Activated effector memory CD4-positive, alpha-beta T cell treated with anti-CD3 and anti-CD28 coated beads, Interleukin-2, amount 50 U/mL, for 16 hours (primary cell): ENCODE measurements at regions not wholly inside any gene's neighbourhood (a gene's known extent, or its start where the extent isn't known, plus 50 kb on each side); places are given as distances from the start of the nearest gene placed in this dataset.

Experiments used
- DNase-seq: peaks from one replicate; pipeline ENCODE4 v3.0.0-alpha.2; 2020

DNA sequence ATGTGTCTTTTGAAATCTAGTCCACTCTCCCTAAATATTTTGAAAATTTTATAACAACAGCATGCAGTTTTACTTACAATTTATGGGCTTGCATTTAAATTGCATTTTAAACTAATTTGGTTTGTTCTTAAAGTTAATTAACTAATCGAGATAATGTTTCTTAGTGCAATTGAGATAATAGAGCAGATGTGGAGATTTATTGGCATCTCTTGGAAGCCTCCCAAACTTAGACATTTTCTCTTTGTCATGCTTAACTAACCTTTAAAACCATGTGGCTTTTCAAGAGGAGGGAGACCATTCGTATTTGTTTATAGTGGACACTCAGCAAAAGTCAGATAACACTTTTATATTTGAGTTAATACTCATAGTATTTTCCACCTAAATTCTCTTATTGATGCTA, 887.0 kb upstream of the CELF2 start:
- DNase-seq, result no peak

DNA sequence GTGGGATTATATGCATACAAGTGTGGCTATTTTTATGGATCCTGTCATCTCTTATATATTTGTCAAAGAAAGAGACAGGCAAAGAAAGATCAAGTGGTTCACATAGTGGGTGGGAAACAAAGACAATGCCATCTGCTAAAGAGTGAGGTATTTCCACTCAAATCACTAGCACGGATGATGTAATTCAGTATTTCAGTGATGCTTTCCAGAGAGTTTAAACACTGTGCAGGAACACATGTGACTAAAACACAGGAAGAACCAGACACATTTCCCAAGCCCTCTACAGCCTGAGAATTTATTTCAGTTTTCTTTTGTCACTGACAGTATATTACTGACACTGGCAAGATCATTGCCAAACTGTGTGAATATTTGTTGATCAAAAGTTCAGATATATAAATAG, 885.7 kb upstream of the CELF2 start:
- no peak for DNase-seq

- DNase-seq, result no peak
Measured at GRCh38 chr10:10133281-10133680, 884.4 kb upstream of the CELF2 start.

DNA sequence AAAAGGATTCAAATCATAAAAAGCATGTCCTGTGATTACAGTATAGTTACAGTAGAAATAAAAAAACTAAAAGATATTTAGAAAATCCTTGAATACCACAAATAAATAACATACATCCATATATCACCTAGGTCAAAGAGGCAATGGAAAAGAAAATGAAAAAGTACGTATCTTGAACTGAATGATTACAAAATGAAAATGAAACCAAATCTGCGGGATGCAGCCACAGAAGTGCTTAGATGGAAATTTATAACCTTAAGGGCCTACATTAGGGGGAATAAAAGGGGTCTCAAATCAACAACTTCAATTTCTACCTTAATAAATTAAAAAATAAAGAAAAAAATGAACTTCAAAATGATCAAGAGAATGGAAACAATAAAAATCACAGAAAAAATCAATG, 879.0 kb upstream of the CELF2 start:
- DNase-seq, result no peak

DNA sequence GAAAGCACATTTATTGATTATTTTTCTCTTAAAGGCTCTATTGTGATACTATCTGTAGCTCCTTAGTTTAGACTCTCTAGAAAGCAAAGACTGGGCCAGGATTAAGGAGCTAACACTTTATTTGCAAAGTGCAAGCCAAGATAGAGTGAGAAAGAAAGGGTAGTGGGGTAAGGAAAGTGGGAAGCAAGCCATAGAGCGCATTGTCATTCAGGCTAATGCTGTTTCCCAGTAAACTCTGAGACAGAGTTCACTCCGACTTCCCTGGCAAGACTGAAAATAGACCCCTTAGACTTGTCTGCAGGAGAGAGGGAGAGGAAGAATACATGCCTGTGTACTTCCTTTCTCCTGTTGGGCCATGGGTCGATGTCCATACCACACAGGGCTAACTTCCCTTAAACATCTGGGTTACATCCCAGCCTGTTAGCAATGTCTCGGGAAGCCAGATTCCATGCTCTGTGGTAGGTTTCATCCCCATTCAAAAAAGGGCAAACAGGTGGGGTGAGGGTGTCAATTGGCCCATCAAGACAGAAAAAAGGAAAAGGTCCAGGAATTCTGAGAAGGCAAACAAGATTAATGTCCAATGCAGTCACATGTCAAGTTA, 875.8 kb upstream of the CELF2 start:
- no peak for DNase-seq

- DNase-seq, result no peak
Measured at GRCh38 chr10:10146604-10147003, 871.1 kb upstream of the CELF2 start.

DNA sequence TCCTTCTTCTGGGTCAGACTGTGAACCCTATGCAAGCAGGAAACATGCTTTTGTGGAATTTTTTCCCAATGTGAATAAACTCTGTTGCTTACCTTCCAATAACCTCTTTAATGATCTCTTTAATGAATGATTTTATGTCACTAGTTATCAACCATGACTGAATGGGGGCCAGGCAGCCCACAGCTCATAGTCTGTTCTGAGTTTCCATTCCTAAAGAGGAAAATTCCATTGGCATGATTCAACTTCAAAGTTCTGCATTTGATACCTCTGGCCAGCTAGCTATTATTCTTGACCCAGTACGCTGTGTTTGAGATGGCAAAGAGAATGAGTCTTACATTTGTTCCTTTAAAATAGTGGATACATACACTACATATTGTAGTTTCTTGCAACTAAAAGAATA, 867.8 kb upstream of the CELF2 start:
- no peak for DNase-seq

DNA sequence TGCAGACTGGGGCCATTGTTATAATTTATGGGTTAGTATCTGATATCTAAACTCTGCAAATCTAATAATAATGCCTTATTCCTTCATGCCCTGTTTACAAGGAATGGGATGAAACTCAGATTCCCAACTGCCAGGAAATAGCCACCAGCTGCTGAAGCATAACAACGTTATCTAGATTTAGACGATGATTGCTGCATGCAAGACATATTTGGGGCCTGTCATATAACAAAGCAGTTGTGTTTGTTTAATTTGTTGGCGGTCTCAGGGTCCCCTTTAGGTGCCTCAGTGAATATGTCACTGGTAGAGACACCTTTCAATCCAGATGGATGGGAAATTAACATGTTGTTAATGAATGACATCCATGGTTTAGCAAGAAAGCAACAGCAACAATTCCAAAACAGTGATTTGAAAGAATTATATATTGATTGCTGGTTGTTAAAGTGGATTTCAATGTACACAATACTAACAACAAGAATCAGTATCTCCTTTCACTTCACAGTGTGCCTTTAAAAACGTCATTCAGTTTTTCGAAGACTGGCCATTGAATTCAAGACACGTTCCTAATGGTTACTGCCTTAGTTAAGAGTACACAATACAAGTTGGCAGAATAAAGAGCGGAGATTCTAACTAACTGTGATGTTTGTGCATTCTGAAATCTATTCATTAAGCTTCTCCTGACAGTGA, 860.6 kb upstream of the CELF2 start:
- DNase-seq, result no peak

GRCh38 chr10:10160821-10161312, 856.8 kb upstream of the CELF2 start:
- no peak for DNase-seq

DNA sequence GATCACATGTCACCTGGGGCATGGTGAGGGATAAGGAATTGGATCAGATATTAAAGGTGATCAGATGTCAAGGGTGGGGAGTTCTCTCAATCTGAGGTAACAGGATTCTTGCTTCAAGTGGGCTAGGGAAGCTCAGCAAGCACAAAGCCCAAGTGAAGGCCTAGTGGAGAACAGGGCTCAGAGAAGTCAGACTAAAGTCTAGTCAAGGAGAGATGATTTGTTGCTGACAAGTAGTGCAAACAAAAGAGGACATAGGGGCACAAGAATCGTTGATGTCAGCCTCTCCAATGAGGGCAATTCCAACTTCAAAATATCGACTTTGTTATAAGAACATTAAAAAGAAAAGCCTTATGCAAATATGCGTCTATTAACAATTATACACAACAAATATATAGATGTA, 852.8 kb upstream of the CELF2 start:
- no peak for DNase-seq

- DNase-seq, result no peak
Measured at GRCh38 chr10:10165415-10165814, 852.3 kb upstream of the CELF2 start.

GRCh38 chr10:10178476-10178875, 839.2 kb upstream of the CELF2 start:
- no peak for DNase-seq

DNA sequence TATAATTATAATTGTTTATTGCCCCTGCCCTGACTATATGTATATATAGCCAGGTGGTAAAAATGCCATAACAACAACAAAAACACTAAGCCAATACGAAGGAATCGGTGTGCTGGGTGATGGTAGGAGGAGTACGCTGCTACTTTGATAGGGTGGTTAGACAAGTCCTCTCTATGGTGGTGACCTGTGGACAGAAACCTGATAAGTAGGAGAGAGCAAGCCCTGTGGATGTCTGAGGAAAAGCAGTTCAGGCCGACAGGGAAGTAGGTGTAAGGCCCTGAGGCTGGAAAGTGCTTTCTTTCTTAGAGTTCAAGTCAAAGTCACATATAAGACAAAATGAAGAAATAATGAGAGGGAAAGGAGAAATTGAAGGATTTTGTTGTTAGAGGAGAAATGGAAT, 823.8 kb upstream of the CELF2 start:
- DNase-seq, result no peak

DNA sequence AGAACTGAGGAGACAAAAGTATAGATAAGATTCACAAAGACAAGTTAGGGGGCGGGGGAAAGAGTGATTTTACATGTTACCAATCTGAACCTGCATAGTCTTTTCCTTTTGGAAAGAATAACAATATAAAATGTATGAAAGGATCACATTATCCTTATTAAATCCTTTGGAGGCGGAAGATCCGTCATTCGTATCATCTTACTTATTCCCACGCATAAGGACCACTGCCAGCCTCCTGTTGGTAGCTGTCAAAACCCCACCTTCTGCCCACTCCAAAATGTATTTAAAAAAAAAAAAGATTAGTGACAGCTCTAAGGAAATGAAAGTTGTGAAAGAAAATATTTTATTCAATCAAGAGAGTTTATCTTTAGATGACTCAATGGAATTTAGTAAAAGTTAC, 821.0 kb upstream of the CELF2 start:
- DNase-seq, result no peak

DNA sequence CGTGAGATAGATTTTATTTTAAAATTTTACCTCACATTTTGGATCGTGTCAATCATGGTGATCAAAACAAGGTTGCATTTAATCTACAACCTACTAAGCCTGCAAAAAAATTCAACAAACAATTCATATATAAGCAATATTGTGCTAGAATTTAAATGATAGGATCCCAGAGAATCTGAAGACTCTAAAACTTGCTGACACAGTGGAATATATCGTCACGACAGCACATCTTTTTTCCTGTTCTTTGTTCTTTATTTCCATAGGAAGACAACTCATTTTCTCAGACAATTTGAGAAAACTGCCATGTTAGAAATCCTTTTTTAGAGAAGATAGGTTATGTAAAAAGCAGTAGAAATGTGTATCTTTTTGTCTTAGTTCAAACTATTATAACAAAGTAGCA, 820.2 kb upstream of the CELF2 start:
- no peak for DNase-seq

DNA sequence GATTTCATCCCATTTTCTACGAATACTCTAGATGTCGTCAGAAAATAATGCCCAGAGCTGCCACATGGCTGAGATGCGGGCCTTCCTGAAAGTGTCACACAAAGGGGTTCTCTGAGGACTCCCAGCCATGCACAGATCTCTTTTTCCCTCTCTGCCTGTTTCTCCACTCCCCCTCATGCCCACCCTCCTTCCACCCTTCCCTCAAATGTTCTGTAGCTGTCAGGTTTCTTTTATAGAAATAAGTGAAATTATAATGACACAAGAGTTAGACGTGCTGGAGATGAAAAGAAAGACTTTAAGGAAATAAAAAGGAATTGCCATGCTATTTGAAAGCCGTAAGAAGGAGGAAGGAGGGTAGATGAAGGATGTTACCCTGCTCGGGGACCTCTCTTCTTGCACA, 819.3 kb upstream of the CELF2 start:
- DNase-seq, result no peak

- DNase-seq, result no peak
Measured at GRCh38 chr10:10204415-10204814, 813.3 kb upstream of the CELF2 start.

DNA sequence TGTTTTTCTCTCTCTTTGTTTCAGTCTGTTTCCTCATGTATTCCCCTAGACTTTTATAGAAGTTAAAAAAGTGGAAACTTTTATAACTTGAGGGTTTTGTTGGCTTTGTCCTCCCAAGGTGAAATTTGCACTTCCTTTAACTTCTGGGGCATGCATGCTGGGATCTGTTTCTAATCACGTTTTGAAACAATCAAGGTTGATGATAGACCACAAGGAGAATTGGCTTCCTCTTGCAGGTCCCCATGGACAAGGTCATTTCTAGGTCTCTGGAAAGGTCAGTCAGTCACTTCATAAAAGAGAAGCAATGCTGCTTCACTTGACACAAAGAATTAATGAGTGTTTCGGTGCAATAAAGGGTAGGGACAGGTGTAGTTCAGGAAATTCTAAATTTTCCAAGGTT, 811.8 kb upstream of the CELF2 start:
- no peak for DNase-seq

DNA sequence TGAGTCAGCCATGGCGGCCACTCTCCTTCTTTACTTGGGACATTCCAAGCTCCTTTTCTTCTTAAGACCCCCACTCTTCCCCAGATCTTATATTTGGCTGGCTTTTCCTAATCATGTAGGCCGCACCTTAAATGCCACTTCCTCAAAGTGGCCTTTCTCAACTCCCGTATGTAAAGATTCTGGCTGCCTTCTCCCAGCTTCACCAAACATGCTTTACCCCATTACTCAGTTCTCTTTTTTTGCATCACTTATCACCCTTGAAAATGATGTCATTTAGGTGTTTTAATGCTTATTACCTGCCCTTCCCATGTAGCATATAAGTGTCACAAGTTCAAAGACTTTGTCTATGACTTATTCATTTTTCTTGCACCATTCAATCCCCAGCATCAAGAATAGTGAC, 810.1 kb upstream of the CELF2 start:
- no peak for DNase-seq

DNA sequence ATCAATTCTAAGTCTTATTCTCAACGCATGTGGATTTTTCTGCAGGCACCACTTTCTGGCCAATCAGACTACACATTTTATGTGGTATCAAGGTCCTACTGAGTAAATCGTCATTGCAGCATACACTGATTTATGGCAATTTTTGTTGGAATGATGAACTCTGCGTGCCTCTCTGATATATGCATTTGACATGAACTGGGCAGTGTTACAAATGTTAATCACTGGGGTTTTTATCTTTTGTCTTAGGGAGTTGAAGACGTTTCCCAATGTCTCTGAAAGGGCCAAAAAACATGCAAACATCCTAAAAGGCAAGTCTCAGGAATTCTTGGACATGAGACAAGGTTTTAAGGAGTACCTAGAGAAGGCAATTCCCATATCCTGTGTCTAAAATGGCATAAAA, 809.5 kb upstream of the CELF2 start:
- no peak for DNase-seq

- no peak for DNase-seq
Measured at GRCh38 chr10:10209167-10209566, 808.5 kb upstream of the CELF2 start.

GRCh38 chr10:10211409-10211808, 806.3 kb upstream of the CELF2 start:
- no peak for DNase-seq

DNA sequence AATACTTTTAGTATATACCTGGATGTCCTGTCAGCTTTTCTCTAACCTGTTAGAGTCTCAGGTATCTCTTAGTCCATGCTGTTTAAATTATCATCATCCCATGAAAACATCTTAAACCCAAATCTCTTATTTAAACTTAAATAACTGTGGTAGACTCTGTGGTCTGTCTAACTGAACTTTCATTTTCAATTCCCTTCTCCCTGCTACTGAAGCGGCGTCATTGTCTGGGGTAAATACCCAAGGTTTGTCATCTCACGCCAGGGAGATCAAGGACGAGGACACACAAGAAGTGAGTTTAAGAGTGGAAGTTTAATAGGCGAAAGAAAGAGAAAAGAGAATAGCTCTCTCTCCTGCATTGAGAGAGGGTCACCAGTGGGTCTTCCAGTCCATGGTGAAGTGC, 804.4 kb upstream of the CELF2 start:
- DNase-seq, result no peak

DNA sequence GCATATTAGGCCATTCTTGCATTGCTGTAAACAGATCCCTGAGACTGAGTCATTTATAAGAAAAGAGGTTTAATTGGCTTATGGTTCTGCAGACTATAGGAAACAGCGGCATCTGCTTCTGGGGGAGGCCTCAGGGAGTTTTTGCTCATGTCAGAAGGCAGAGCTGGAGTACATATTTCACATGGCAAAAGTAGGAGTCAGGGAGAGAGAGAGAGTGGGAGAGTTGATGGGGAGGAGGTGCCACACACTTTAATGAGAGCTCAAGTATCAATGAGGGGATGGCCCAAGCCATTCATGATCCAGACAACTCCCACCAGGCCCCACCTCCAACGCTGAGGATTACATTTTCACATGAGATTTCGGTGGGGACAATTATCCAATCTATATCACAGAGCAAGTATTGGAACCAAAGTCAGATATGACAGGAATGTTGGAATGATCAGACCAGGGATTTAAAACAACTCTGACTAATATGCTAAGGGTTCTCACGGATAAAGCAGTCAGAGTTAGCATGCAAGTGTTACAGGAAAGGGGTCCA, 795.3 kb upstream of the CELF2 start:
- no peak for DNase-seq

DNA sequence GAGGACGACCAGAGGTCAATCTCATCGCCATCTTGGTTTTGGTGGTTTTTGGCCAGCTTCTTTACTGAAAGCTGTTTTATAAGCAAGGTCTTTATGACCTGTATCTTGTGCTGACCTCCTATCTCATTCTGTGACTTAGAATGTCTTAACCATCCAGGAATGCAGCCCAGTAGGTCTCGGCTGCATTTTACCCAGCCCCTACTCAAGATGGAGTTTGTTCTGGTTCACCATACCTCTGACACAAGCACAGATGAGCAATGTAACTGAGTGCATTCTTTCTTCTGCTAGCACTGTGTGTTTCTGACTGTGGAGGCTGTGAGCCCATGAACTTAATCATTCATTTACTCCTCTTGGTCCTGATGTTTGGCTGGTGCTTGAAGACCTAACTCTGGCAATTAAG, 794.5 kb upstream of the CELF2 start:
- no peak for DNase-seq
